ENCODE measurements at regions not wholly inside any gene's neighbourhood (a gene's known extent, or its start where the extent isn't known, plus 50 kb on each side); places are given as distances from the start of the nearest gene placed in this dataset.
"Not testable (repeated sequence)": the region's sequence is repeated elsewhere in the genome, so short reads cannot be mapped to it uniquely, and the experiment has no call there.

- DNase-seq (ENCODE audit: low read depth), result no peak
Measured at GRCh38 chr5:85849411-85849810, 768.3 kb upstream of the COX7C start.

GRCh38 chr5:85865296-85865695 is 752.4 kb upstream of the COX7C start:
- no peak for DNase-seq (ENCODE audit: low read depth)

DNA sequence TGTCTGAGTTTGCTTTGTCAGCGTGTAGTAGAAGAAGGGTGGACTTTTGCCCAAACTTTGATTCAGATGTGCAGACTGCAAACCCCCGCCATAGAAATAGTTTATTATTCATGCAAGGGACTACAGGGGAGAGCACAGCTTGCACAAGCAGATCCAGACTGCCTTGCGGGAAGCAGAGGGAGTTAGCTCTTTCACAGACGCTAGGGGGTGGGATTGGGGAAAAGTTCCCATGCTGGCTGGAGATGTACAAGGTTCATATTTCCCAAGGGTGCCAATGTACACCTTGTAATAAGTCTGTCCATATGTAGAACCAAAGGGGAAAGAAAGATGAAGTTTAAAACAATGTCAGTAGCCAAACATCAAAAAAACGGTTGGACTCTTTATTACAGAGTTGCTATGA is 749.7 kb upstream of the COX7C start:
- DNase-seq (ENCODE audit: low read depth), result no peak

GRCh38 chr5:85893996-85894395 is 723.7 kb upstream of the COX7C start:
- DNase-seq (ENCODE audit: low read depth), result no peak

DNA sequence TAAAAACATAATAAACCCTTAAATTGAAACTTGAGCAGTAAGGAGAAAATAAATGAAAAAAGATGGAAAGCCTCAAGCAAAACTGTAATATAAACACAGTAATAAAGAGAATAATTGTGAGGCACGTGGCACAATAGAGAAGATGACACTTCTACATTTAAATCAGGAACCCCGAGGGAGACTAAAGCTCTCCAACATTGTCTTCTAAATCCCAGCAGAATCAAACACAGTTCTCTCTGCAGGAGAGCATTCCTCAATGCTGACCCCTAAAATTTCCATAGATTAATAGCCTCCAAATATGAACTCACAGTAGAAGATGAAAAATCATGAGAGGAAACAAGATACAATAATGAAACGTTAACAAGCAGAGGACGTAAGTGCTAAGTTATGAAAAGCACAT is 721.2 kb upstream of the COX7C start:
- DNase-seq (ENCODE audit: low read depth), result no peak

DNA sequence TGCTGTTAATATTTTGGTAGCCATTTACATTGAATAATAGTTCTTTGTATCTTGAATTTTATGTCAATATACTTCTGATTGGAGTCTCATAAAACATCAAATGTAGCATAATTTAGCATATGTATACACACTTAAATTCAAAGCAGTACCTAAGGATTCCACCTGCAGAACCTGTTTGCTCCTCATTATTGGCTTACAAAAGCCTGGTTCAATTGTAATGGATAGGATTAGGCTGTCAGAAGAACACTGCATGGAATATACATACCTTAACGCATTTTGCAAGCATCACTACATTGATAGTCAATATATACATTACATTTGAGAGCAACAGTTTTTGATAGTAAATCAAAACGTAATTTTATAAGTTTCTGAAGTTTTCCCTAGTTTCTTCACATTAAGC is 711.3 kb upstream of the COX7C start:
- DNase-seq (ENCODE audit: low read depth), result no peak

GRCh38 chr5:85910335-85910734 is 707.4 kb upstream of the COX7C start:
- no peak for DNase-seq (ENCODE audit: low read depth)

DNA sequence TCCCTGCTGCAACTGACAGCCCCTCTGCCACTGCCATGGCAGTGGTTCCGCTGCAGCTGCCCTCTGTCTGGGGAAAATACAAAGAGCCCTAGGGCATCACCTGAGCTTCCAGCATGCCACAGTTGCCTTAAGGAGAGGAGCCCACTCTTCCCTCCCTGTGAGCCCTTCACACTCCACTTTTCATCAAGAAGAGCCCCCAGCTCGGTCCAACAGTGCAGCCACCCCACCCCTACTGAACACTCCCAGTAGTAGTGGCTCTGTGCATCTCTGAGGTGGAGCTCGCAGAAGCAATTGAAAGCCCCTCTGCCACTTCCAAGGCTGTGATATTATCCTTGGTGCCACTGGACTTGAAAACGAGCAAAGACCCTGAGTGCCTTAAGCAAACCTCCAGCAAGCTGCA is 696.8 kb upstream of the COX7C start:
- no peak for DNase-seq (ENCODE audit: low read depth)

- no peak for DNase-seq (ENCODE audit: low read depth)
Measured at GRCh38 chr5:85921590-85921989, 696.2 kb upstream of the COX7C start.

DNA sequence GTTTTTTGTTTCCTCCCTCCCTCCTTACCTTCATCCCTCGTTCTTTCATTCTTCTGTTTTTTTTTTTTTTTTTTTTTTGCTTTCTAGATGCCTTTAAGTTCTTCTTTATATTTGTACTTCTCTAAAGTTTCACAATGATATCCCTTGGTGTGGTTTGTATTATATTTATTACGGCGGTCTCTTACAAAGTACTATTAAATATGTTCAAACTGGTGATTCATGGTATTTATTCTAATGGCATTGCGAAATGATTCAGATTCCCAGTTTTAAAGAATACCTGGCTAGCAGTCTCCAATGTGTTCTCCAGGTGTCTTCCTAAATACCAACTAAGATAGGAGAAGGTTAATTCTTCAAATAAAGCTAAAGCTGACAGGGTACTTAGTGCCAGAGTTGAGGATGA is 690.1 kb upstream of the COX7C start:
- DNase-seq (ENCODE audit: low read depth), result no peak

- no peak for DNase-seq (ENCODE audit: low read depth)
Measured at GRCh38 chr5:85929713-85930112, 688.0 kb upstream of the COX7C start.

DNA sequence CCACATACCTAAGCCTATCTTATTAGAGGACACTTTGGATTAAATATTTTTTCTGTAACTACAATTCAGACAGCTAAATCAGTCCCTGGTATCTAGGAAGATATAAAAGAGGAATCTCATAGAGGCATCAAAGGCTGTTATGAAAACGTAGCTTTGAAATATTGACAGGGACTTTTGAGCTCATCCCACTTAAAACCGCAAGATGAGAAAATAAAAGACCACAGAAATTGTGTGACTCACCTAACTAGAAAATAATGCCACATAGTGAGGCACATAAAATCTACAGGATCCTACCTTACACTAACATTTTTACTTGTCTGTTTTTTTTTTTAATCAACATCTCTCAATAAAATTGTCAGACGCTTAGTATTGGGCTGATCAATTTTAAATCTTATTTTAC is 686.5 kb upstream of the COX7C start:
- DNase-seq (ENCODE audit: low read depth), result no peak

DNA sequence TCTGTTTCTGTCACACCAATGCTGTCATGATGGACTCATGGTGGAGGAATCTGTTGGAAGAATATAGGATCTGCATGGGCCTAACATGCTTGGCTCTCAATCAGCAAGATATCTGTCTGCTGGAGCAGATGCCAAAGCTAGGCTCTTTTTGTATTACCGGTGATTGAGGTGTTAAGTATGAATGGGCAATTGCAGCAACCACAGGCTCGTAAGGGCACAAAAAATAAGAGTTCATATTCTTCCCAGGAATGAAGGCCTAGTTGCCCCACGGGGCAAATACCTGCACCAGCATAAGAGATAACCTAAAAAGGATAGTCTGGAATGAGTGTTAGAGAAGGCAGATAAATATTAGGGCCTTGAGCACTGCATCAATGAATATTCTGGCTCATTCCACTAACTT is 679.5 kb upstream of the COX7C start:
- no peak for DNase-seq (ENCODE audit: low read depth)

GRCh38 chr5:85951707-85952210 is 666.0 kb upstream of the COX7C start:
- no peak for DNase-seq (ENCODE audit: low read depth)

DNA sequence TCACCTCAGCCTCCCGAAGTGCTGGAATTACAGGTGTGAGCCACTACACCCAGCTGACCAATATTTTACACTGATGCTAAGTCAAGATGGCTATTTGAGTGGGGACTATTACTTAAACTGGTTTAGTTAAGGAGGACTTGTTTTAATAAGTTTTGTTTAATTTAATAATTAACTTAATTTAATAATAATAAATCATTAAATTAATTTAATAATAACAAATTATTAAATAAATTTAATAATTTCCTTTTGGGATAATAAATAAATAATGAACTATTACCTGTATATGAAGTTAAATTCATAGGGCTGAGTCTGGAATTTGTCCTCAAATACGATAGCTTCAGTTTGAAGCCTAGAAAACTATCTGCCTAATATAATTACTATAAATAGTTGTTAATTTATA is 665.1 kb upstream of the COX7C start:
- no peak for DNase-seq (ENCODE audit: low read depth)

GRCh38 chr5:85967681-85968080 is 650.1 kb upstream of the COX7C start:
- DNase-seq (ENCODE audit: low read depth), result no peak

DNA sequence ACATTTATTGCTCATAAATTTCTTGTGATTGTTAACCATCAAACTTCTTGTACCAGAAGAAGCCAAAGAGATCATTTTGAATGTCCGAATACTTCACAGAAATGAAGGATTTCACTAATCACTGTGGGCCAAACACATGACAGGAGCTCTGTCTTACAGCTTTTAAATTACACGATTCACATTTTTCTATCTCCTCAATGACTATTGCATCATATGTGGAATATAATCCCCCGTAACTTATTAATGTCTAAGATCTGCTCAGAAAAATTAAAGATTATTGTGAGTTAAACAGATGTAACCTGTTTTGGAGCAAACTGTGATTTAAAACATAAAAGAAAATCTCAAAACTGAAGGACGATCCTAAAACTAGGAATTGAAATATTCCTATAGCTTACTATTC is 645.2 kb upstream of the COX7C start:
- DNase-seq (ENCODE audit: low read depth), result no peak

GRCh38 chr5:85985167-85985566 is 632.6 kb upstream of the COX7C start:
- DNase-seq (ENCODE audit: low read depth), result no peak

GRCh38 chr5:85990998-85991397 is 626.7 kb upstream of the COX7C start:
- no peak for DNase-seq (ENCODE audit: low read depth)

DNA sequence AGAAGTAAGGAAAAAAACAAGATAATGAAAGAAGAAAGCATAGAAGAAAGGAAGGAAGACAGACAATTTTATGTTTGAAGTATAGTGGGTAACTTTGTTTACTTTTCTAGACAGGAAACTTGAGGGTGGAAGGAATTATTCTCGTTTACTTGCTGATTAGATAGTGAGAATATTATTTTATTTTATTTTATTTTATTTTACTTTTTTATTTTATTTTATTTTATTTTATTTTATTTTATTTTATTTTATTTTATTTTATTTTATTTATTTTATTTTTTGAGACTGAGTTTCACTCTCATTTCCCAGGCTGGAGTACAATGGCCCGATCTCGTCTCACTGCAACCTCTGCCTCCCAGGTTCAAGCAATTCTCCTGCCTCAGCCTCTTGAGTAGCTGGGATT is 623.1 kb upstream of the COX7C start:
- DNase-seq (ENCODE audit: low read depth), result not testable (repeated sequence)

DNA sequence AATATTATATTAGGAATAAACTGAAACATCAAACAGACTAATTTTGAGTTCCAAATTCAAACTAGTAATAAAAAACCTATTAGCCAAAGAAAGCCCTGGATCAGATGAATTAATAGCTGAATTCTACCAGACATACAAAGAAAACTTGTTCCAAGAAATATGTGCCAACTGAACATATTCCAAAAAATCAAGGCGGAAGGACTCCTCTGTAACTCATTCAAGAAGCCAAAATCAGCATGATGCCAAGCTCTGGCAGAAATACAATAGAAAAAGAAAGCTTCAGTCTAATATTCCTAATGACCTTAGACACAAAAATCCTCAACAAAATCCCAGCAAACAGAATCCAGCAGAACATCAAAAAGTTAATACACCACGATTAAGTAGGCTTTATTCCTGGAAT is 619.1 kb upstream of the COX7C start:
- DNase-seq (ENCODE audit: low read depth), result no peak

DNA sequence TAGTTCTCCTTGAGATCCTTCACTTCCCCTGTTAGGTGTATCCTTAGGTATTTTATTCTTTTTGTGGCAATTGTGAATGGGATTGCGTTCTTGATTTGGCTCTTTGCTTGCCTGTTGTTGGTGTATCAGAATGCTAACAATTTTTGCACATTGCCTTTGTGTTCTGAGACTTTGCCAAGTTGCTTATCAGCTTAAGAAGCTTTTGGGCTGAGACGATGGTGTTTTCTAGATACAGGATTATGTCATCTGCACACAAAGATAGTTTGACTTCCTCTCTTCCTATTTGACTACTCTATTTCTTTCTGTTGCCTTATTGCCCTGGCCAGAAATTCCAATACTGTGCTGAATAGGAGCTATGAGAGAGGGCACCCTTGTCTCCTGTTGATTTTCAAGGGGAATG is 609.4 kb upstream of the COX7C start:
- DNase-seq (ENCODE audit: low read depth), result no peak

DNA sequence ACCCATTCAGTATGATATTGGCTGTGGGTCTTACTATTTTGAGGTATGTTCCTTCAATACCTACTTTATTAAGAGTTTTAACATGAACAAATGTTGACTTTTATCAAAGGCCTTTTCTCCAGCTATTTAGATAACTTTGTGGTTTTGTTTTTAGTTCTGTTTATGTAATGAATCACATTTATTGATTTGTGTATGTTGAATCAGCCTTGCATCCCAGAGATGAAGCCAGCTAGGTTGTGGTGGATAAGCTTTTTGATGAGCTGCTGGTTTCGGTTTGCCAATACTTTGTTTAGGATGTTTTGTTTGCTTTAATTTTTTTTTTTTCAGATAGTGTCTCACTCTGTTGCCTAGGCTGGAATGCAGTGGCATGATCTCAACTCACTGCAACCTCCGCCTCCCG is 609.0 kb upstream of the COX7C start:
- no peak for DNase-seq (ENCODE audit: low read depth)

GRCh38 chr5:86011937-86012336 is 605.8 kb upstream of the COX7C start:
- DNase-seq (ENCODE audit: low read depth), result no peak

GRCh38 chr5:86029308-86029707 is 588.4 kb upstream of the COX7C start:
- no peak for DNase-seq (ENCODE audit: low read depth)
